Heart left ventricle (tissue), 16 donors: ENCODE measurements at regions not wholly inside any gene's neighbourhood (a gene's known extent, or its start where the extent isn't known, plus 50 kb on each side); places are given as distances from the start of the nearest gene placed in this dataset.

ENCODE experiments used
- ATAC-seq, 4 donors: fragments of 200-7000 bp; cut with Tn5 transposase; one replicate each; pipeline ENCODE4 v1.9.1; 2020 to 2022; ENCODE audit warnings: moderate library complexity in 4 of 4, mild to moderate bottlenecking in 3 of 4, moderate number of reproducible peaks in 1 of 4
- DNase-seq, 5 donors: peaks; one replicate each; pipeline ENCODE4 v3.0.0-alpha.2; 2020
- H3K27ac ChIP-seq, 12 donors: fragments of 200-600 bp; sonication (generic) in 4 of 12; one replicate each; pipeline versions ENCODE4 v1.5.0 to v1.8.0; 2016 to 2022; ENCODE audit warnings: mild to moderate bottlenecking in 2 of 12
- H3K27me3 ChIP-seq, 9 donors: fragments of 200-600 bp; sonication (generic) in 2 of 9; one replicate each; pipeline versions ENCODE4 v1.5.1 to v1.8.0; 2016 to 2022; ENCODE audit warnings: mild to moderate bottlenecking in 3 of 9
- H3K36me3 ChIP-seq, 9 donors: fragments of 200-600 bp; sonication (generic) in 2 of 9; one replicate each; pipeline versions ENCODE4 v1.5.0 to v1.8.0; 2018 to 2022; ENCODE audit warnings: mild to moderate bottlenecking in 2 of 9
- H3K4me1 ChIP-seq, 12 donors: fragments of 200-600 bp; sonication (generic) in 4 of 12; one replicate each; pipeline versions ENCODE4 v1.5.0 to v1.8.0; 2016 to 2022; ENCODE audit warnings: mild to moderate bottlenecking in 3 of 12
- H3K4me3 ChIP-seq, 12 donors: fragments of 200-600 bp; sonication (generic) in 4 of 12; one replicate each; pipeline versions ENCODE4 v1.5.0 to v1.8.0; 2017 to 2022; ENCODE audit warnings: mild to moderate bottlenecking in 9 of 12, moderate library complexity in 4 of 12
- H3K9me3 ChIP-seq, 12 donors: fragments of 200-600 bp; sonication (generic) in 4 of 12; one replicate each; pipeline versions ENCODE4 v1.5.0 to v1.8.0; 2016 to 2022; ENCODE audit warnings: mild to moderate bottlenecking in 1 of 12
- POLR2A ChIP-seq, 2 donors: fragments of 450-650 bp; IDR thresholded peaks; one replicate each; pipeline ENCODE4 v1.6.1; 2017; ENCODE audit warnings: antibody characterized with exemption in 2 of 2, mild to moderate bottlenecking in 2 of 2, moderate library complexity in 2 of 2
- WGBS, 4 donors: extraction: QIAGEN DNeasy Blood & Tissue Kit in 2 of 4; methylation state at CpG; one replicate each; pipeline versions ENCODE4 v1.1.5 to v1.1.7; 2013 to 2018; 5-methylcytosine and 5-hydroxymethylcytosine counted together
- intact Hi-C, 10 donors: fragments of 100-400 bp; cut with DNase I; formaldehyde crosslinking; loops; one replicate each; pipeline versions ENCODE4 v1.11.1 to v1.14.2; 2022
- TF ChIP-seq, protein P1 (sequence below), 12 donors: fragments of 200-600 bp; sonication (generic) in 4 of 12; IDR thresholded peaks; one replicate each; pipeline versions ENCODE4 v1.5.0 to v1.8.0; 2018 to 2022; ENCODE audit warnings: antibody characterized with exemption in 12 of 12, mild to moderate bottlenecking in 5 of 12
- donor health status: ischemic (EF 13 %, LVEDD 7.1; RV severe dilation, severe dysfunction).
- donor health status: healthy with polysubstance abuse.
- donor health status: DM: no; HTN: yes; CAD: no.
- donor health status: DM: no; HTN: no; CAD: no.
- donor health status: ischemic (EF 25% LVEDD 6.9; RV normal size, moderate dysfunction).
- donor health status: ischemic (EF 25% LVEDD 5.7; RV mildly dilated, moderate dysfunction).
- donor health status: healthy.
- donor health status: DM: yes; HTN: yes; CAD: no.
- donor health status: ischemic (EF 35%, LVEDD 5.7; RV mildly dilated, moderate dysfunction).
- donor health status: nonischemic (EF 11% LVEDD 7.7; RV severe dilation, severe dysfunction).
- donor health status: DM: yes; HTN: yes; CAD: no.
- donor health status: PGD.
- donor health status: ischemic (EF 29% LVEDD 5.4; RV normal size, mild dysfunction).
- donor health status: nonischemic (EF 23%, LVEDD 6.1; RV moderate dilation, normal function).

DNA sequence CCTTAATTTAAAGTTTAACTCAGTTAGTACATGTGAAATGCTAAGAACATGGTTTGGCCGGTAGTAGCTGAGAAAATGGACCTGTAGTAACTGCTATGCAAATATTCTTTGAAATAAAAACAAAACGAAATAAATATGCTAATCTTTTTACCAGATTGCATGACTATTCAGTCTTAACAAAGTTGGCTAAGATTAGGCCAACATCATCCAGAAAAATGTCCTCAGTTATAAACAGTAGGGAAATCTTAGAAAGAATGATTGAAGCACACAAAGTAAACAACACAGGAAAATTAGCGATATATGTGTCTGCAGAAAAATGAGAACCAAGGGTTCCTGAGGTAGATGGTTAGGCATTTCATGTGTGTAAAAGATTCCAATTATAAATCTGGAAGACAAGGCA, 832.1 kb downstream of the TUSC7 start:
- Histone ChIP-seq H3K9me3 (no peaks in the 10 kb centered on the region), H3K27ac (no peak overlapping the region), H3K36me3 (no peaks in the 10 kb centered on the region), H3K27me3 (no peaks in the 10 kb centered on the region), H3K4me1 (no peaks in the 10 kb centered on the region), H3K4me3 (no peak overlapping the region)
- intact Hi-C loops, result no loop called here
- TF ChIP-seq, protein P1, sequence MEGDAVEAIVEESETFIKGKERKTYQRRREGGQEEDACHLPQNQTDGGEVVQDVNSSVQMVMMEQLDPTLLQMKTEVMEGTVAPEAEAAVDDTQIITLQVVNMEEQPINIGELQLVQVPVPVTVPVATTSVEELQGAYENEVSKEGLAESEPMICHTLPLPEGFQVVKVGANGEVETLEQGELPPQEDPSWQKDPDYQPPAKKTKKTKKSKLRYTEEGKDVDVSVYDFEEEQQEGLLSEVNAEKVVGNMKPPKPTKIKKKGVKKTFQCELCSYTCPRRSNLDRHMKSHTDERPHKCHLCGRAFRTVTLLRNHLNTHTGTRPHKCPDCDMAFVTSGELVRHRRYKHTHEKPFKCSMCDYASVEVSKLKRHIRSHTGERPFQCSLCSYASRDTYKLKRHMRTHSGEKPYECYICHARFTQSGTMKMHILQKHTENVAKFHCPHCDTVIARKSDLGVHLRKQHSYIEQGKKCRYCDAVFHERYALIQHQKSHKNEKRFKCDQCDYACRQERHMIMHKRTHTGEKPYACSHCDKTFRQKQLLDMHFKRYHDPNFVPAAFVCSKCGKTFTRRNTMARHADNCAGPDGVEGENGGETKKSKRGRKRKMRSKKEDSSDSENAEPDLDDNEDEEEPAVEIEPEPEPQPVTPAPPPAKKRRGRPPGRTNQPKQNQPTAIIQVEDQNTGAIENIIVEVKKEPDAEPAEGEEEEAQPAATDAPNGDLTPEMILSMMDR (IDR thresholded peaks at IDR 0.05), result no peak
- TF ChIP-seq POLR2A (IDR thresholded peaks at IDR 0.05), result no peak
- DNase-seq (no peak), ATAC-seq (no peak)
- WGBS, 4 donors, result 73 to 85% (median 77%) methylated on average over 3 of the region's 3 CpGs

DNA sequence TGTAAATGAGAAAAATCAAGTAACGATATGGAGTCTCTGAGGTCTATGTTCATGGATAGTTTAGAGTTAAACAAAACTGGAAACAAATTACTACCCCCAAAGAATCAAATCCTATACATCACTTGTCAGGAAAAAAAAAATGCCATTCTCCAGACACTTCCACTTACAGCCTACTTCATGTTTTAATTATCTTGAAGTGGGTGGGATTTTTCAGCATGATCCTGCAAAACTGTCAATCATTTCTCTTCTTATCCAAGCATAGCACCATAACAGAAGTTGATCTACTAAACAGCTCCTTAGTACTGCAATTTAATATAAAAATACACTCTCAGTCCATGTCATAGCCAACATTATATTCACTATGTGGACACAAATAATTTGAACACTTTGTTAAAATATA, 833.9 kb downstream of the TUSC7 start:
- H3K4me3 ChIP-seq, result no peak overlapping the region
- H3K9me3 ChIP-seq, result no peaks in the 10 kb centered on the region
- no peaks in the 10 kb centered on the region for H3K4me1 ChIP-seq
- ATAC-seq, result no peak
- no peak for DNase-seq
- TF ChIP-seq, protein P1 (IDR thresholded peaks at IDR 0.05), result no peak
- no peak for TF ChIP-seq POLR2A (IDR thresholded peaks at IDR 0.05)
- intact Hi-C loops, result no loop called here
- no peak overlapping the region for H3K27ac ChIP-seq
- 91 to 97% (median 95%) methylated on average over 1 of the region's 1 CpG for WGBS, 4 donors
- H3K27me3 ChIP-seq, result no peaks in the 10 kb centered on the region
- H3K36me3 ChIP-seq, result no peaks in the 10 kb centered on the region

DNA sequence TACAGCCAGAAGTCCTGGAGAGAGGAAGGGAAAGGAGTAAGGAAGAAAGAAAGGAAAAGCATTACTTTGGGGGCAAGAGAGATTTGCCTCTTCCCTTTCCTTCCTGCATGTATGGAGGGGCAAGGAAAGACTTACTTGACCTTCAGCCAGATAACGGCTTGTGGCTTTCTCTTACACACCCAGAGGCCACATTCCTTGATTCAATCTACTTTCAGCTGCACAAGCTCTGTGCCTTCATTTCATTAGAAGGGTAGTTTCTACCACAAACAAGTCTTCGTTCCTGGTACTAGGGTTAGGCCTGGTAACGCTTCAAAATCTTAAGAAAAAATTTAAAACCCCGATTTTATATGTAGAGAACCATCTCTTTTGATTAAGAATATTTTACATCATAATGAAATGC, 835.9 kb downstream of the TUSC7 start:
- intact Hi-C loops, result no loop called here
- H3K9me3 ChIP-seq, result no peaks in the 10 kb centered on the region

DNA sequence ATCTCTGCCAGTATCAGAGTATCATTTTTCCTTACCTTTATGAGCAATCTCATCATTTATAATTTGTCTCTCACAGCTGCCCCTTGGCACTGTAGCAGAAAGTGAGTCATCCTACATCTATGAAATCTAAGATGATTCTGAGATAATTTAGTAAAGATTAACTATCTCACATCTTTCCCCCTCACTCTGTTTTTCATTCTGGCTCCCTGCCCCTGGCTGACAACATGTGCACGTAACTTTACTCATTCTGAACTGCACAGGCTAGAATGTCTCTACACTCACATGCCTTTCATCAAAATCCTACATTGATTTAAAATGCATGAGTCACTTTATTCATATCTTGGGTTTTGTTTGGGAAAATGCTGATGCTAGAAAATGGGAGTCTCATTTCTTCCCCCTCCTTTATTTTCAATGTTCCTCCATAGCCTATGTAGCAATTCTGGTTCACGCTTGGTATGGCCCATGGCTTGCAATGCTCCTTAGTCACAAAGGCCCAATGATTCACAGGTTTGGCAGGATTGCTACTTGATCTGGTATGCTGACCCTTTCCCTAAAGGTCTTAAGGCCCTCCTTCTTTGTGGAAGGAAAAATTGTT, 838.5 kb downstream of the TUSC7 start:
- no peak overlapping the region for H3K27ac ChIP-seq
- H3K4me1 ChIP-seq, result no peaks in the 10 kb centered on the region
- DNase-seq (no peak), ATAC-seq (no peak)
- intact Hi-C loops, result no loop called here
- H3K9me3 ChIP-seq, result no peaks in the 10 kb centered on the region
- TF ChIP-seq, protein P1 (IDR thresholded peaks at IDR 0.05), result no peak
- no peak for TF ChIP-seq POLR2A (IDR thresholded peaks at IDR 0.05)
- no peaks in the 10 kb centered on the region for H3K27me3 ChIP-seq
- no peaks in the 10 kb centered on the region for H3K36me3 ChIP-seq
- no peak overlapping the region for H3K4me3 ChIP-seq
- 62 to 85% (median 80%) methylated on average over 2 of the region's 2 CpGs for whole genome bisulfite sequencing, 4 donors

More for the DNA sequence above, 835.9 kb downstream of the TUSC7 start:
- 73 to 80% (median 74%) methylated on average over 4 of the region's 4 CpGs for WGBS, 4 donors
- DNase-seq (no peak), ATAC-seq (no peak)
- no peak overlapping the region for H3K27ac ChIP-seq
- no peak overlapping the region for H3K4me3 ChIP-seq
- no peaks in the 10 kb centered on the region for H3K36me3 ChIP-seq
- no peaks in the 10 kb centered on the region for H3K27me3 ChIP-seq
- no peaks in the 10 kb centered on the region for H3K4me1 ChIP-seq
- TF ChIP-seq, protein P1 (IDR thresholded peaks at IDR 0.05), result no peak
- TF ChIP-seq POLR2A (IDR thresholded peaks at IDR 0.05), result no peak
